Prostate gland (tissue), 2 donors: ENCODE measurements at regions not wholly inside any gene's neighbourhood (a gene's known extent, or its start where the extent isn't known, plus 50 kb on each side); places are given as distances from the start of the nearest gene placed in this dataset.

Experiments
- DNase-seq: peaks from one replicate; pipeline ENCODE4 v3.0.0-alpha.2; 2019; ENCODE audit warnings: low spot score
- H3K27ac ChIP-seq, 2 donors: fragments of 200-600 bp; sonication (generic); 2 replicates each; pipeline ENCODE4 v1.5.1; 2017 to 2019
- H3K27me3 ChIP-seq: fragments of 200-600 bp; sonication (generic); replicated peaks from 2 replicates; pipeline ENCODE4 v1.5.1; 2019; ENCODE audit not compliant: insufficient read depth
- H3K36me3 ChIP-seq, 2 donors: fragments of 200-600 bp; sonication (generic); 1 replicate in 1 of 2; 2 replicates in 1 of 2; pipeline versions ENCODE4 v1.5.1 to v1.8.1; 2017 to 2019
- H3K4me1 ChIP-seq: fragments of 200-600 bp; sonication (generic); replicated peaks from 2 replicates; pipeline ENCODE4 v1.5.1; 2019
- H3K4me3 ChIP-seq, 2 donors: fragments of 200-600 bp; sonication (generic); 2 replicates each; pipeline ENCODE4 v1.5.1; 2017 to 2019
- H3K9me3 ChIP-seq: fragments of 200-600 bp; sonication (generic); 2 replicates; pipeline ENCODE4 v1.5.1; 2017
- CTCF ChIP-seq, 4 experiments: fragments of 200-600 bp in 2 of 4; fragments of 450-650 bp in 2 of 4; sonication (generic) in 2 of 4; IDR thresholded peaks; 1 replicate in 3 of 4; 2 replicates in 1 of 4; pipeline ENCODE4 v1.5.1; 2016 to 2019; ENCODE audit warnings: antibody characterized with exemption in 4 of 4, mild to moderate bottlenecking in 2 of 4, moderate library complexity in 2 of 4
- POLR2A ChIP-seq: fragments of 450-650 bp; IDR thresholded peaks from one replicate; pipeline ENCODE4 v1.6.1; 2016; ENCODE audit warnings: antibody characterized with exemption, mild to moderate bottlenecking
- POLR2AphosphoS5 ChIP-seq: sonication (generic); formaldehyde crosslinking; IDR thresholded peaks from one replicate; pipeline ENCODE4 v1.6.1; 2017; ENCODE audit warnings: antibody characterized with exemption
- WGBS: methylation state at CpG from one replicate; pipeline ENCODE4 v1.1.5; 2018; 5-methylcytosine and 5-hydroxymethylcytosine counted together
- intact Hi-C: fragments of 100-400 bp; cut with DNase I; formaldehyde crosslinking; loops from one replicate; pipeline ENCODE4 v1.14.2; 2022

GRCh38 chr10:113470372-113471240 is 82.2 kb upstream of the HABP2 start:
- Histone ChIP-seq H3K4me1 (peaks cover 8% of the 10 kb centered on the region), H3K36me3 (no peaks in the 10 kb centered on the region), H3K9me3 (no peaks in the 10 kb centered on the region), H3K4me3 (no peak overlapping the region), H3K27me3 (no peaks in the 10 kb centered on the region), H3K27ac (no peak overlapping the region)
- 92% methylated on average over 5 of the region's 5 CpGs for WGBS
- DNase-seq, result no peak
- intact Hi-C loops, result no loop called here
- TF ChIP-seq CTCF (IDR thresholded peaks at IDR 0.05) (no peak), POLR2A (no peak), POLR2AphosphoS5 (no peak)

- intact Hi-C loops, result no loop called here
- Histone ChIP-seq H3K4me3 (no peak overlapping the region), H3K27me3 (no peaks in the 10 kb centered on the region), H3K36me3 (no peaks in the 10 kb centered on the region), H3K9me3 (no peaks in the 10 kb centered on the region), H3K4me1 (peaks cover 8% of the 10 kb centered on the region), H3K27ac (no peak overlapping the region)
- TF ChIP-seq POLR2AphosphoS5 (no peak), POLR2A (no peak), CTCF (IDR thresholded peaks at IDR 0.05) (no peak)
- 92% methylated on average over 6 of the region's 6 CpGs for WGBS
- DNase-seq, result no peak
Measured at GRCh38 chr10:113471241-113471996, 81.4 kb upstream of the HABP2 start.

- no peak for DNase-seq
- Histone ChIP-seq H3K9me3 (no peaks in the 10 kb centered on the region), H3K36me3 (no peaks in the 10 kb centered on the region), H3K4me1 (peaks cover 8% of the 10 kb centered on the region), H3K27ac (no peak overlapping the region), H3K4me3 (no peak overlapping the region), H3K27me3 (no peaks in the 10 kb centered on the region)
- TF ChIP-seq POLR2A, result no peak
- no peak for TF ChIP-seq CTCF (IDR thresholded peaks at IDR 0.05)
- TF ChIP-seq POLR2AphosphoS5, result no peak
- WGBS, result 64% methylated on average over 1 of the region's 1 CpG
- intact Hi-C loops, result no loop called here
Measured at GRCh38 chr10:113473011-113473410, 79.8 kb upstream of the HABP2 start.

- 84% methylated on average over 3 of the region's 3 CpGs for WGBS
Measured at GRCh38 chr10:113473851-113474250, 79.0 kb upstream of the HABP2 start.

More at GRCh38 chr10:113473851-113474250, 79.0 kb upstream of the HABP2 start:
- Histone ChIP-seq H3K4me3 (no peak overlapping the region), H3K4me1 (peaks cover 8% of the 10 kb centered on the region), H3K27ac (no peak overlapping the region), H3K9me3 (no peaks in the 10 kb centered on the region), H3K27me3 (no peaks in the 10 kb centered on the region), H3K36me3 (no peaks in the 10 kb centered on the region)
- intact Hi-C loops, result no loop called here
- TF ChIP-seq POLR2AphosphoS5, result no peak
- no peak for TF ChIP-seq CTCF (IDR thresholded peaks at IDR 0.05)
- TF ChIP-seq POLR2A, result no peak
- no peak for DNase-seq
